Endothelial cell of umbilical vein (primary cell): ENCODE measurements at regions not wholly inside any gene's neighbourhood (a gene's known extent, or its start where the extent isn't known, plus 50 kb on each side); places are given as distances from the start of the nearest gene placed in this dataset.

ENCODE experiments used
- BruUV-seq: library from RNA; stranded (reverse); fragments of 400-500 nt; replicated peaks from 2 replicates; lab custom pipeline; 2021; lab: Mats Ljungman, UMichigan
- CTCF ChIA-PET: fragments of 300-600, 350-600 bp; sonication (Branson Sonifier 250); formaldehyde crosslinking; loops from one replicate; lab custom pipeline; 2021; ENCODE audit warnings: antibody characterized with exemption, inconsistent platforms; lab: Charles Lee
- POLR2A ChIA-PET: fragments of 300-600, 350-600 bp; sonication (Branson Sonifier 250); formaldehyde crosslinking; loops from one replicate; lab custom pipeline; 2021; ENCODE audit warnings: antibody characterized with exemption, inconsistent platforms; lab: Charles Lee
- DNase-seq: peaks from one replicate; pipeline ENCODE4 v3.0.0-alpha.2; 2011; ENCODE audit warnings: low read depth, low spot score
- FAIRE-seq: peaks from 2 replicates; lab custom pipeline; 2011; peaks lifted over from hg19 to GRCh38; lab: Jason Lieb, UNC
- H2AFZ ChIP-seq: 2 replicates; pipeline ENCODE4 v1.6.0; 2012; ENCODE audit warnings: low read depth, low read length, control low read depth, inconsistent platforms
- H3K27ac ChIP-seq: 2 replicates; pipeline ENCODE4 v1.5.1; 2011; ENCODE audit warnings: low read depth, mild to moderate bottlenecking, control low read depth, low read length, moderate library complexity; ENCODE audit not compliant: insufficient read depth
- H3K27me3 ChIP-seq, 2 experiments: 2 replicates each; pipeline versions ENCODE4 v1.6.0 to v1.6.1; 2011; ENCODE audit warnings: low read length in 2 of 2, mixed read lengths in 1 of 2; ENCODE audit not compliant: control insufficient read depth in 2 of 2, insufficient read depth in 2 of 2
- H3K36me3 ChIP-seq, 2 experiments: 2 replicates in 1 of 2; 3 replicates in 1 of 2; pipeline ENCODE4 v1.5.1; 2011; ENCODE audit warnings: low read length in 2 of 2, mild to moderate bottlenecking in 1 of 2, moderate library complexity in 1 of 2; ENCODE audit not compliant: control insufficient read depth in 2 of 2, insufficient read depth in 2 of 2; ENCODE audit errors: extremely low read depth in 1 of 2
- H3K4me1 ChIP-seq: 3 replicates; pipeline ENCODE4 v1.5.1; 2011; ENCODE audit warnings: mild to moderate bottlenecking, low read length; ENCODE audit not compliant: control insufficient read depth, insufficient read depth; ENCODE audit errors: extremely low read depth
- H3K4me2 ChIP-seq: 2 replicates; pipeline ENCODE4 v1.6.1; 2011; ENCODE audit warnings: low read length, control low read depth, mixed read lengths; ENCODE audit not compliant: insufficient read depth
- H3K4me3 ChIP-seq, 3 experiments: fragments of 200-600 bp in 1 of 3; sonication (generic), shearing (Covaris generic) in 1 of 3; replicated peaks in 1 of 3; 2 replicates each; pipeline ENCODE4 v1.5.1; 2011 to 2016; ENCODE audit warnings: control low read depth in 3 of 3, low read length in 3 of 3, mild to moderate bottlenecking in 2 of 3, inconsistent platforms in 1 of 3, low read depth in 1 of 3, moderate library complexity in 1 of 3; ENCODE audit not compliant: insufficient read depth in 1 of 3
- H3K79me2 ChIP-seq: 2 replicates; pipeline ENCODE4 v1.6.0; 2012; ENCODE audit warnings: low read length, inconsistent platforms; ENCODE audit not compliant: control insufficient read depth, insufficient read depth
- H3K9ac ChIP-seq: replicated peaks from 2 replicates; pipeline ENCODE3; 2011; ENCODE audit warnings: low read length, control low read depth; ENCODE audit not compliant: insufficient read depth; ENCODE audit errors: extremely low read depth
- H3K9me1 ChIP-seq: replicated peaks from 3 replicates; pipeline ENCODE4 v1.6.0; 2011; ENCODE audit warnings: mild to moderate bottlenecking, low read length; ENCODE audit not compliant: control insufficient read depth, insufficient read depth; ENCODE audit errors: extremely low read depth
- H3K9me3 ChIP-seq: replicated peaks from 2 replicates; pipeline ENCODE4 v1.5.1; 2012; ENCODE audit warnings: low read length, inconsistent platforms; ENCODE audit not compliant: control insufficient read depth, insufficient read depth
- H4K20me1 ChIP-seq: replicated peaks from 2 replicates; pipeline ENCODE3; 2011; ENCODE audit warnings: mild to moderate bottlenecking, low read length; ENCODE audit not compliant: control insufficient read depth, insufficient read depth; ENCODE audit errors: extremely low read depth
- CTCF ChIP-seq, 2 donors: IDR thresholded peaks; 1 replicate in 1 of 2; 2 replicates in 1 of 2; pipeline ENCODE4 v1.5.1; 2011; ENCODE audit warnings: low read length in 2 of 2, mild to moderate bottlenecking in 2 of 2, moderate library complexity in 2 of 2, control low read depth in 1 of 2, inconsistent platforms in 1 of 2, low read depth in 1 of 2; ENCODE audit not compliant: insufficient read depth in 1 of 2; ENCODE audit errors: extremely low read depth in 1 of 2
- EZH2 ChIP-seq: IDR thresholded peaks from 2 replicates; pipeline ENCODE4 v1.6.1; 2012; ENCODE audit warnings: borderline replicate concordance, low read depth, mild to moderate bottlenecking, moderate library complexity, low read length, inconsistent platforms; ENCODE audit not compliant: severe bottlenecking
- FOS ChIP-seq: IDR thresholded peaks from 2 replicates; pipeline ENCODE4 v1.6.1; 2011; ENCODE audit warnings: mild to moderate bottlenecking, low read length, moderate library complexity, borderline replicate concordance; ENCODE audit not compliant: insufficient read depth
- GATA2 ChIP-seq: IDR thresholded peaks from 2 replicates; pipeline ENCODE4 v1.7.0; 2011; ENCODE audit warnings: low read depth, mild to moderate bottlenecking, moderate library complexity, mixed read lengths, low read length; ENCODE audit not compliant: insufficient read length, insufficient read depth
- JUN ChIP-seq: IDR thresholded peaks from 2 replicates; pipeline ENCODE4 v1.6.1; 2011; ENCODE audit warnings: borderline replicate concordance, low read depth; ENCODE audit not compliant: insufficient read length, insufficient read depth
- MAX ChIP-seq: IDR thresholded peaks from 2 replicates; pipeline ENCODE4 v1.6.1; 2011; ENCODE audit not compliant: insufficient read depth, insufficient read length
- MYC ChIP-seq: IDR thresholded peaks from one replicate; pipeline ENCODE4 v1.6.1; 2011; ENCODE audit warnings: mild to moderate bottlenecking, low read depth, low read length
- POLR2A ChIP-seq: IDR thresholded peaks from 2 replicates; pipeline ENCODE4 v1.6.1; 2012; ENCODE audit warnings: low read depth, mild to moderate bottlenecking, control low read depth, low read length
- POLR2AphosphoS5 ChIP-seq: IDR thresholded peaks from 2 replicates; pipeline ENCODE4 v1.6.1; 2012; ENCODE audit warnings: low read depth, mild to moderate bottlenecking, control low read depth, low read length, moderate library complexity; ENCODE audit not compliant: insufficient read depth
- dilution Hi-C: fragments of 300-500 bp; cut with MboI; formaldehyde crosslinking; loops from one replicate; pipeline ENCODE4 v1.15.0; 2019; ENCODE audit warnings: low sequenced_read_pairs; ENCODE audit not compliant: extremely low pct_ligation_motif_present
- intact Hi-C: fragments of 100-400 bp; cut with micrococcal nuclease; formaldehyde crosslinking; loops from one replicate; pipeline ENCODE4 v1.10.0; 2022

DNA sequence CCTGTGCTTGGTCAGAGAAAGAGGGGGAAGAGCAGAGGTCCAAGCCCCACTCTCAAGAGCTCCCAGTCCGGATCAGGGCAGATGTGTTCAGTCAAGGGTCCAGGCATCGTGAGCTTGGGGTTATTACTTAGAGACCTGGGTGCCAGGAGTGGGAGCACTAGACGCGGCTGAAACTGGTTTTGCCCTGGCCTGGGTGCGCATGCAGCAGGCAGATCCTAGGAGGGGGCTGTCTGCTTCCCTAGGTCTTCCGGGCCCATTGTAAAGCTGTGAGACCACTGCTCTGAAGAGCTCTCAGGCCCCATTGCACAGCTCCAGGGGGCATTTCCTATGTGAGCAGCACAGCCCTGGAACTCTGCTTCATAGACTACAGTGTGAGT, 204.9 kb upstream of the LINGO1 start:
- Histone ChIP-seq H3K36me3 (no peaks in the 10 kb centered on the region), H3K79me2 (no peaks in the 10 kb centered on the region), H3K9me1 (no peaks in the 10 kb centered on the region), H3K27me3 (peaks cover 0 to 4% of the 10 kb centered on the region in 2 experiments), H2AFZ (no peak overlapping the region), H3K9me3 (no peaks in the 10 kb centered on the region), H3K4me1 (no peaks in the 10 kb centered on the region), H4K20me1 (no peaks in the 10 kb centered on the region), H3K9ac (no peak overlapping the region), H3K4me3 (no peak overlapping the region), H3K4me2 (no peak overlapping the region), H3K27ac (no peak overlapping the region)
- no peak for DNase-seq
- ChIA-PET POLR2A (no interaction called here), CTCF (interaction anchor here (0.7 to 1.1 kb wide), 3 partner anchors 10 to 204 kb away, joined by 3 read pairs; no protein-coding TSS in a partner anchor)
- no peak for TF ChIP-seq JUN
- TF ChIP-seq POLR2A: no peak
- no peak for TF ChIP-seq MYC
- no peak for TF ChIP-seq MAX
- no peak for FAIRE-seq
- BruUV-seq: no TSS peak
- dilution Hi-C loops: no loop called here
- intact Hi-C loops: no loop called here

DNA sequence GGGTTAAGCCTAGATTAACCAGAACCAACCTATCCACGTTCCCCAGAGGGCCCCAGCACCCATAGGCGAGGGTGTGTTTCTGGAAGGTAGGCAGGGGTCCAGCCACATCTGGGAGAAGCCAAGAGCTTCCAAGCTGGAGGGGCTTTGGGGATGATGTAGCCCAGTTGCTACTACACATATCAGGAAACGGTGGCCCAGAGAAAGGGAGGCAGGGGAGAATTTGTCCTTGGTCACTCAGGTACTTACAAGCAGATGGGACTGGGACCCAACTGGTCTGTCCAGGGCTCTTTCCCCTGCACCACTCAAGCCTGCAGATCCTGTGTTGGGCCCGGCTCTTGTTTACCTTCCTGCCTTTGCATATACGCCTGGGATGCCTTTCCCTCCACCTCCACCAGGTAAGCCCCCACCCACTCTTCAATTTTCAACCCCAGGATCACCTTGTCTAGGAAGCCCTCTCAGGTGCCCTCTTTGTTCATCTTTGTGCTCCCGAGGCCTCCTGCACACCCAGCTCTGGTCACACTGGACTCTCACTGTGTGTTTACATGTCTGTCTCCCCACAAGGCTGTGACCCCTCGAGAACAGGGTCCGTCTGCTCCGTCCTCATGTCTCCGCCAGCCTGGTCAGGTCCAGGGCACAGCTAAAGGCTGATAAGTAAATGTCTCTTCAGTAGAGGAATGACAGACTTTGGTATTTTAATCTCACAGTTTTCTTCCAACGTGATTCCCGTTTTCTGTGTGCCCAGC, 204.4 kb upstream of the LINGO1 start:
- CTCF ChIA-PET: interaction anchor here (1.1 kb wide), 1 partner anchor 11 kb away, joined by 3 read pairs; no protein-coding TSS in a partner anchor
- Histone ChIP-seq H3K9me1 (no peaks in the 10 kb centered on the region), H3K4me2 (no peak overlapping the region), H3K27me3 (peaks cover 0 to 4% of the 10 kb centered on the region in 2 experiments), H3K9me3 (no peaks in the 10 kb centered on the region), H3K4me3 (no peak overlapping the region), H3K9ac (no peak overlapping the region), H3K79me2 (no peaks in the 10 kb centered on the region), H3K4me1 (no peaks in the 10 kb centered on the region), H3K27ac (no peak overlapping the region), H2AFZ (no peak overlapping the region), H3K36me3 (no peaks in the 10 kb centered on the region), H4K20me1 (no peaks in the 10 kb centered on the region)
- FAIRE-seq (no peak), DNase-seq (no peak)
- intact Hi-C loops: no loop called here
- dilution Hi-C loops: no loop called here
- POLR2A ChIA-PET: no interaction called here
- BruUV-seq: no TSS peak
- no peak for TF ChIP-seq POLR2A
- no peak for TF ChIP-seq JUN
- TF ChIP-seq FOS: no peak
- TF ChIP-seq GATA2: no peak
- TF ChIP-seq POLR2AphosphoS5: no peak
- TF ChIP-seq MAX: no peak
- no peak for TF ChIP-seq EZH2
- TF ChIP-seq MYC: no peak
- TF ChIP-seq CTCF (IDR thresholded peaks at IDR 0.05; ENCODE audit: extremely low read depth in 1 of 2, insufficient read depth in 1 of 2, low read depth in 1 of 2, low read length in 2 of 2): no peak
